Neural cell (in vitro differentiated cells): ENCODE measurements at regions not wholly inside any gene's neighbourhood (a gene's known extent, or its start where the extent isn't known, plus 50 kb on each side); places are given as distances from the start of the nearest gene placed in this dataset.

Source experiments
- H2AFZ ChIP-seq: fragments of 200-600, 300-800 bp; sonication (generic), shearing (Covaris generic); 2 replicates; pipeline ENCODE4 v1.6.0; 2014; ENCODE audit warnings: low read depth, mild to moderate bottlenecking, antibody characterized with exemption, low read length, moderate library complexity
- H3F3A ChIP-seq: fragments of 200-600 bp; shearing (Covaris generic); 2 replicates; pipeline ENCODE4 v1.6.1; 2016; ENCODE audit warnings: mild to moderate bottlenecking, moderate library complexity, mixed read lengths, antibody characterized with exemption, low read length; ENCODE audit not compliant: insufficient read depth, poor library complexity, severe bottlenecking
- H3K27ac ChIP-seq: fragments of 200-600, 300-800 bp; sonication (generic), shearing (Covaris generic); 2 replicates; pipeline ENCODE4 v1.5.1; 2014; ENCODE audit warnings: mild to moderate bottlenecking, low read length, moderate library complexity
- H3K27me3 ChIP-seq: fragments of 300-800, 200-600 bp; sonication (generic), shearing (Covaris generic); 2 replicates; pipeline ENCODE4 v1.6.0; 2014; ENCODE audit warnings: mild to moderate bottlenecking, low read depth, low read length, moderate library complexity; ENCODE audit not compliant: insufficient read depth
- H3K36me3 ChIP-seq: fragments of 300-800, 200-600 bp; sonication (generic), shearing (Covaris generic); 2 replicates; pipeline ENCODE4 v1.5.1; 2014; ENCODE audit warnings: mild to moderate bottlenecking, antibody characterized with exemption, low read length, moderate library complexity; ENCODE audit not compliant: insufficient read depth
- H3K4me2 ChIP-seq: fragments of 300-800, 200-600 bp; sonication (generic), shearing (Covaris generic); 2 replicates; pipeline ENCODE4 v1.6.0; 2014; ENCODE audit warnings: mild to moderate bottlenecking, low read length
- H3K4me3 ChIP-seq: fragments of 300-800, 200-600 bp; sonication (generic), shearing (Covaris generic); 2 replicates; pipeline ENCODE4 v1.5.1; 2014; ENCODE audit warnings: mild to moderate bottlenecking, low read length, moderate library complexity
- H3K79me2 ChIP-seq: fragments of 200-600 bp; shearing (Covaris generic); replicated peaks from 2 replicates; pipeline ENCODE4 v1.6.0; 2014; ENCODE audit warnings: mild to moderate bottlenecking, low read length, moderate library complexity; ENCODE audit not compliant: insufficient read depth
- H3K9ac ChIP-seq: fragments of 300-800, 200-600 bp; sonication (generic), shearing (Covaris generic); 2 replicates; pipeline ENCODE4 v1.6.1; 2016; ENCODE audit warnings: mild to moderate bottlenecking, low read length, mixed read lengths
- H3K9me2 ChIP-seq: fragments of 200-600 bp; shearing (Covaris generic); 2 replicates; pipeline ENCODE4 v1.6.1; 2016; ENCODE audit warnings: mild to moderate bottlenecking, low read length, mixed read lengths; ENCODE audit not compliant: insufficient read depth
- H3K9me3 ChIP-seq: fragments of 200-600, 300-800 bp; sonication (generic), shearing (Covaris generic); 2 replicates; pipeline ENCODE4 v1.6.1; 2016; ENCODE audit warnings: mild to moderate bottlenecking, mixed run types, low read length, moderate library complexity, mixed read lengths
- H4K20me1 ChIP-seq: fragments of 200-600 bp; shearing (Covaris generic); 2 replicates; pipeline ENCODE4 v1.6.1; 2016; ENCODE audit warnings: mild to moderate bottlenecking, mixed run types; ENCODE audit not compliant: insufficient read depth
- EP300 ChIP-seq: fragments of 450-650 bp; conservative IDR thresholded peaks from 2 replicates; pipeline ENCODE4 v1.6.1; 2014; ENCODE audit warnings: antibody characterized with exemption, mild to moderate bottlenecking, moderate library complexity; ENCODE audit not compliant: poor library complexity, severe bottlenecking
- EZH2 ChIP-seq: fragments of 200-600, 300-800 bp; shearing (Covaris generic), sonication (generic); IDR thresholded peaks from 2 replicates; pipeline ENCODE4 v1.6.1; 2014; ENCODE audit warnings: antibody characterized with exemption, low read length, borderline replicate concordance, mild to moderate bottlenecking; ENCODE audit not compliant: insufficient read depth, poor library complexity, severe bottlenecking
- POLR2AphosphoS5 ChIP-seq: IDR thresholded peaks from 2 replicates; pipeline ENCODE4 v1.6.1; 2012
- RAD21 ChIP-seq: fragments of 450-650 bp; conservative IDR thresholded peaks from 2 replicates; pipeline ENCODE4 v1.6.1; 2014; ENCODE audit warnings: antibody characterized with exemption, mild to moderate bottlenecking, moderate library complexity
- SMC3 ChIP-seq: fragments of 450-650 bp; conservative IDR thresholded peaks from 2 replicates; pipeline ENCODE4 v1.6.1; 2014; ENCODE audit warnings: antibody characterized with exemption, mild to moderate bottlenecking, moderate library complexity; ENCODE audit not compliant: poor library complexity
- TAF1 ChIP-seq: IDR thresholded peaks from 2 replicates; pipeline ENCODE4 v1.6.1; 2012; ENCODE audit warnings: low read depth
- TF ChIP-seq, protein P1 (sequence below): IDR thresholded peaks from 2 replicates; pipeline ENCODE4 v1.6.1; 2012; ENCODE audit warnings: borderline replicate concordance

DNA sequence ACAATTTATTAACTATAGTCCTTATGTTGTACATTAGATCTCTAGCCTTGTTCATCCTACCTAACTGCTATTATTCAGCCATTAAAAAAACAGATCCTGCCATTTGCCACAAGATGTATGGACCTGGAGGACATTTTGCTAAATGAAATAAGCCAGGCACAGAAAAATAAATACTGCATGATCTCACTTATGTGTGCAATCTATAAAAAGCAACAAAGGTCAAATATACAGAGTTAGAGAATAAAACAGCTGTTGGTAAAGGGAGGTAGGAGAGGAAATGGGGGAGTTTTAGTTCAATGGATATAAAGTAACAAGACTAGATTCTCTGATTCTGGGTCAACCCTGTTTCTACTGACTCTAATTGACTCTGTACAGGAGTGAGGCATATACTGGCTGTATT, 103.3 kb upstream of the FAM9C start:
- TF ChIP-seq POLR2AphosphoS5, result no peak
- Histone ChIP-seq H3K79me2 (no peaks in the 10 kb centered on the region), H3K36me3 (no peaks in the 10 kb centered on the region), H2AFZ (no peak overlapping the region), H3K4me2 (no peak overlapping the region), H3K9ac (no peak overlapping the region), H3K9me2 (no peaks in the 10 kb centered on the region), H3K27me3 (no peaks in the 10 kb centered on the region), H4K20me1 (no peaks in the 10 kb centered on the region), H3F3A (no peaks in the 10 kb centered on the region), H3K9me3 (no peaks in the 10 kb centered on the region), H3K27ac (no peak overlapping the region), H3K4me3 (no peak overlapping the region)

DNA sequence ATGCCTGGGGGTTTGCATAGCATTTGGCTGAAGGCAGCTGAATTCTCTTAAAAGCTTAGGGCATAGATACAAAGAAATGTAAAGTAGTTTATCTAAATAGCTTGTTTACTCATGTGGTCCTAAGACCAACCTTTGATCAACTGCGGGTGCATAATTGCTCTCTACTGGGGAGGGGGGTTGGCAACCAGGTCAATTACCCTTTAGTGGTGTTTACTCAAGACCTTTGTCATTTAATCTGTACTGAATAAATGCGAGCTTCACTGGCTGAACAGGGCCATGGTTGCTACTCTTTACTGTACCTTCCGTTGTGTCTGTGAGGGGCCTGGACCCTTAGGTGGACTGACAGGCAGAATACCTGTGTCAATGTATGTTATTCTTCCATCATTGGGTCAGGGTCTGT, 102.7 kb upstream of the FAM9C start:
- no peak overlapping the region for H3K9ac ChIP-seq
- no peaks in the 10 kb centered on the region for H3K9me3 ChIP-seq
- no peaks in the 10 kb centered on the region for H4K20me1 ChIP-seq
- no peaks in the 10 kb centered on the region for H3K36me3 ChIP-seq
- H2AFZ ChIP-seq, result no peak overlapping the region
- no peak overlapping the region for H3K4me2 ChIP-seq
- no peaks in the 10 kb centered on the region for H3K9me2 ChIP-seq
- no peaks in the 10 kb centered on the region for H3F3A ChIP-seq
- H3K27me3 ChIP-seq, result no peaks in the 10 kb centered on the region
- no peaks in the 10 kb centered on the region for H3K79me2 ChIP-seq
- no peak overlapping the region for H3K27ac ChIP-seq
- TF ChIP-seq TAF1 (no peak), SMC3 (no peak), RAD21 (no peak), EZH2 (no peak)
- TF ChIP-seq, protein P1, sequence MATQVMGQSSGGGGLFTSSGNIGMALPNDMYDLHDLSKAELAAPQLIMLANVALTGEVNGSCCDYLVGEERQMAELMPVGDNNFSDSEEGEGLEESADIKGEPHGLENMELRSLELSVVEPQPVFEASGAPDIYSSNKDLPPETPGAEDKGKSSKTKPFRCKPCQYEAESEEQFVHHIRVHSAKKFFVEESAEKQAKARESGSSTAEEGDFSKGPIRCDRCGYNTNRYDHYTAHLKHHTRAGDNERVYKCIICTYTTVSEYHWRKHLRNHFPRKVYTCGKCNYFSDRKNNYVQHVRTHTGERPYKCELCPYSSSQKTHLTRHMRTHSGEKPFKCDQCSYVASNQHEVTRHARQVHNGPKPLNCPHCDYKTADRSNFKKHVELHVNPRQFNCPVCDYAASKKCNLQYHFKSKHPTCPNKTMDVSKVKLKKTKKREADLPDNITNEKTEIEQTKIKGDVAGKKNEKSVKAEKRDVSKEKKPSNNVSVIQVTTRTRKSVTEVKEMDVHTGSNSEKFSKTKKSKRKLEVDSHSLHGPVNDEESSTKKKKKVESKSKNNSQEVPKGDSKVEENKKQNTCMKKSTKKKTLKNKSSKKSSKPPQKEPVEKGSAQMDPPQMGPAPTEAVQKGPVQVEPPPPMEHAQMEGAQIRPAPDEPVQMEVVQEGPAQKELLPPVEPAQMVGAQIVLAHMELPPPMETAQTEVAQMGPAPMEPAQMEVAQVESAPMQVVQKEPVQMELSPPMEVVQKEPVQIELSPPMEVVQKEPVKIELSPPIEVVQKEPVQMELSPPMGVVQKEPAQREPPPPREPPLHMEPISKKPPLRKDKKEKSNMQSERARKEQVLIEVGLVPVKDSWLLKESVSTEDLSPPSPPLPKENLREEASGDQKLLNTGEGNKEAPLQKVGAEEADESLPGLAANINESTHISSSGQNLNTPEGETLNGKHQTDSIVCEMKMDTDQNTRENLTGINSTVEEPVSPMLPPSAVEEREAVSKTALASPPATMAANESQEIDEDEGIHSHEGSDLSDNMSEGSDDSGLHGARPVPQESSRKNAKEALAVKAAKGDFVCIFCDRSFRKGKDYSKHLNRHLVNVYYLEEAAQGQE, result no peak
- no peak overlapping the region for H3K4me3 ChIP-seq

DNA sequence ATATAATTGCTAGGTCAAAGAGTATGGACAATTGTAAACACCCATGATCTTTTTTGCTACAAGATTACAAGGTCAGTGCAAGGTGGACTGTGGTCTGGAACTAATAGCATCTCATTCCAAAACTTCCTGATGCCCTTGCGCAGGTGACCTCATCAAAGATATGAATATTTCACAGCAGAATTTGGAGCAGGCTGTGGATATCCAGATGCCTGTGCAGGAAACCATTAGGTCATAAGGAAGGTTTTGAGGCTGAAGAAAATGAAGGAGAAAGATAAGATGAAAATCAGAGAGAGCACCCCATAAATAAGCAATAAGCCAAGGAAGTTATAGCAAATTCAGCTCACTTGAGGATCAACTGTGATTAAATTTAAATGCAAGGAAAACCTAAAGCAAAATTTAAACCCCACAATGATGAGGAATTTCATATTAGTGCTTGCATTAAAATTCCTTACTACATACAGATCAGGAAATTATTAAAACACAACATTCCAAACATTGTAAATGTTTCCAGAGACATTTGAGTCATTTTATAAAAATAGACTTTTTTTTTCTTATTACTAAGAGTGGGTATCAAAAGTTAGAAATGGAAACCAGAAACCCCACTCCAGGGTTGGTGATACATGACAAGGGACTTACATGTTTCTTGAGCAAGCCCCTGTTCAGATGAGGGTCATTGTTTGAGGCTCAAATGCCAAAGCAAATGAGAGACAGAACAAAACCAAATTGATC, 100.7 kb upstream of the FAM9C start:
- no peak overlapping the region for H3K9ac ChIP-seq
- H2AFZ ChIP-seq, result no peak overlapping the region
- H3K4me2 ChIP-seq, result no peak overlapping the region
- no peaks in the 10 kb centered on the region for H3K36me3 ChIP-seq
- H3K79me2 ChIP-seq, result no peaks in the 10 kb centered on the region
- H3K9me2 ChIP-seq, result no peaks in the 10 kb centered on the region
- H3K4me3 ChIP-seq, result no peak overlapping the region
- no peak overlapping the region for H3K27ac ChIP-seq
- no peak for TF ChIP-seq RAD21
- TF ChIP-seq EP300, result no peak
- H3K27me3 ChIP-seq, result no peaks in the 10 kb centered on the region
- no peaks in the 10 kb centered on the region for H4K20me1 ChIP-seq
- H3F3A ChIP-seq, result no peaks in the 10 kb centered on the region
- no peaks in the 10 kb centered on the region for H3K9me3 ChIP-seq
